ENCODE measurements at regions not wholly inside any gene's neighbourhood (a gene's known extent, or its start where the extent isn't known, plus 50 kb on each side); places are given as distances from the start of the nearest gene placed in this dataset.

- ATAC-seq, result peak; percentile 93
Measured at GRCh38 chr13:40375489-40376171, 290.8 kb downstream of the FOXO1 start.

GRCh38 chr13:40376296-40376849 lies 290.1 kb downstream of the FOXO1 start:
- ATAC-seq, result no peak

- no peak for ATAC-seq
Measured at GRCh38 chr13:40376867-40377535, 289.4 kb downstream of the FOXO1 start.

GRCh38 chr13:40377783-40378182 lies 288.7 kb downstream of the FOXO1 start:
- ATAC-seq, result no peak

- ATAC-seq, result no peak
Measured at GRCh38 chr13:40379196-40379595, 287.2 kb downstream of the FOXO1 start.

- ATAC-seq, result no peak
Measured at GRCh38 chr13:40379794-40380578, 286.5 kb downstream of the FOXO1 start.

GRCh38 chr13:40381935-40382764 lies 284.3 kb downstream of the FOXO1 start:
- ATAC-seq, result no peak

GRCh38 chr13:40383132-40383531 lies 283.3 kb downstream of the FOXO1 start:
- ATAC-seq, result peak; percentile 65

- ATAC-seq, result no peak
Measured at GRCh38 chr13:40383885-40384284, 282.6 kb downstream of the FOXO1 start.

- peak; percentile 45 for ATAC-seq
Measured at GRCh38 chr13:40384976-40385857, 281.2 kb downstream of the FOXO1 start.

GRCh38 chr13:40385858-40386180 lies 280.6 kb downstream of the FOXO1 start:
- no peak for ATAC-seq

GRCh38 chr13:40386586-40386985 lies 279.9 kb downstream of the FOXO1 start:
- ATAC-seq, result no peak

GRCh38 chr13:40387775-40388174 lies 278.7 kb downstream of the FOXO1 start:
- ATAC-seq, result no peak

GRCh38 chr13:40388617-40389016 lies 277.8 kb downstream of the FOXO1 start:
- peak; percentile 76 for ATAC-seq

GRCh38 chr13:40389081-40389641 lies 277.3 kb downstream of the FOXO1 start:
- peak; percentile 38 for ATAC-seq

- no peak for ATAC-seq
Measured at GRCh38 chr13:40390401-40390916, 276.0 kb downstream of the FOXO1 start.

GRCh38 chr13:40391788-40392187 lies 274.7 kb downstream of the FOXO1 start:
- no peak for ATAC-seq

- ATAC-seq, result no peak
Measured at GRCh38 chr13:40394304-40394985, 272.0 kb downstream of the FOXO1 start.

- ATAC-seq, result peak; percentile 19
Measured at GRCh38 chr13:40398065-40398464, 268.4 kb downstream of the FOXO1 start.

GRCh38 chr13:40399756-40400155 lies 266.7 kb downstream of the FOXO1 start:
- no peak for ATAC-seq

Measured in esophagus mucosa (tissue), 1 donor.